Endodermal cell (in vitro differentiated cells): ENCODE measurements at regions not wholly inside any gene's neighbourhood (a gene's known extent, or its start where the extent isn't known, plus 50 kb on each side); places are given as distances from the start of the nearest gene placed in this dataset.

Experiments used
- DNase-seq: peaks from one replicate; pipeline ENCODE4 v3.0.0-alpha.2; 2017
- H3K27ac ChIP-seq: 2 replicates; pipeline ENCODE4 v1.5.1; 2013; ENCODE audit warnings: mild to moderate bottlenecking, low read depth, low read length, moderate library complexity
- H3K27me3 ChIP-seq: 2 replicates; pipeline ENCODE4 v1.6.1; 2013; ENCODE audit warnings: mild to moderate bottlenecking, low read length, moderate library complexity; ENCODE audit not compliant: insufficient read depth, control insufficient read depth, poor library complexity, severe bottlenecking
- H3K36me3 ChIP-seq: 2 replicates; pipeline ENCODE4 v1.7.0; 2013; ENCODE audit warnings: mild to moderate bottlenecking, low read length, moderate library complexity; ENCODE audit not compliant: control insufficient read depth, insufficient read depth
- H3K4me1 ChIP-seq: one replicate; pipeline ENCODE4 v1.7.0; 2013; ENCODE audit warnings: low read length; ENCODE audit not compliant: control insufficient read depth, insufficient read depth
- H3K4me3 ChIP-seq: 2 replicates; pipeline ENCODE4 v1.5.1; 2013; ENCODE audit warnings: mild to moderate bottlenecking, low read length, moderate library complexity
- H3K9ac ChIP-seq: 2 replicates; pipeline ENCODE4 v1.6.1; 2013; ENCODE audit warnings: mild to moderate bottlenecking, low read length, moderate library complexity; ENCODE audit not compliant: poor library complexity, severe bottlenecking; ENCODE audit errors: extremely low read depth
- H3K9me3 ChIP-seq: 2 replicates; pipeline ENCODE4 v1.6.1; 2013; ENCODE audit warnings: mild to moderate bottlenecking, low read length, moderate library complexity; ENCODE audit not compliant: control insufficient read depth
- H3K27ac Mint-ChIP-seq: 2 replicates; pipeline ENCODE4 v1.8.0; 2020; ENCODE audit warnings: mixed read lengths
- H3K27me3 Mint-ChIP-seq: 2 replicates; pipeline ENCODE4 v1.8.0; 2021; ENCODE audit warnings: mild to moderate bottlenecking, mixed read lengths; ENCODE audit not compliant: insufficient read depth
- H3K36me3 Mint-ChIP-seq: 2 replicates; pipeline ENCODE4 v1.8.0; 2020; ENCODE audit warnings: low read depth, mixed read lengths
- H3K4me1 Mint-ChIP-seq: 2 replicates; pipeline ENCODE4 v1.8.0; 2020; ENCODE audit warnings: mixed read lengths
- H3K4me3 Mint-ChIP-seq: 2 replicates; pipeline ENCODE4 v1.8.0; 2020; ENCODE audit warnings: mild to moderate bottlenecking, moderate library complexity, mixed read lengths
- H3K9me3 Mint-ChIP-seq: 2 replicates; pipeline ENCODE4 v1.8.0; 2020; ENCODE audit warnings: mild to moderate bottlenecking, mixed read lengths
- CTCF ChIP-seq: fragments of 200-600 bp; sonication (generic); conservative IDR thresholded peaks from 2 replicates; pipeline ENCODE4 v1.5.0; 2021; ENCODE audit warnings: antibody characterized with exemption, mild to moderate bottlenecking
- WGBS, 2 experiments: methylation state at CpG; one replicate each; pipeline versions ENCODE4 v1.1.5 to v1.1.7; 2013; ENCODE audit warnings: missing lambda C conversion rate in 2 of 2, mixed read lengths in 1 of 2; ENCODE audit not compliant: insufficient coverage in 1 of 2, insufficient read length in 1 of 2; 5-methylcytosine and 5-hydroxymethylcytosine counted together

- H3K27ac Mint-ChIP-seq, result no peak overlapping the region
- no peaks in the 10 kb centered on the region for H3K27me3 Mint-ChIP-seq
- Histone ChIP-seq H3K9me3 (no peaks in the 10 kb centered on the region), H3K4me1 (no peaks in the 10 kb centered on the region), H3K9ac (no peak overlapping the region), H3K36me3 (no peaks in the 10 kb centered on the region), H3K4me3 (no peak overlapping the region), H3K27me3 (no peaks in the 10 kb centered on the region), H3K27ac (no peak overlapping the region)
- TF ChIP-seq CTCF, result no peak
- no peaks in the 10 kb centered on the region for H3K36me3 Mint-ChIP-seq
- H3K9me3 Mint-ChIP-seq, result no peaks in the 10 kb centered on the region
- H3K4me3 Mint-ChIP-seq, result no peak overlapping the region
- WGBS, 2 experiments, result 93% methylated on average over 3 of the region's 3 CpGs; no CpG with 5 or more reads in 1 of the 2 experiments
- H3K4me1 Mint-ChIP-seq, result peaks cover 6% of the 10 kb centered on the region
- DNase-seq, result no peak
These were observed 692.2 kb downstream of the USP25 start for GRCh38 chr21:16421965-16422364.

GRCh38 chr21:16422702-16423101, 692.9 kb downstream of the USP25 start:
- no peak overlapping the region for H3K27ac ChIP-seq
- Mint-ChIP-seq H3K36me3 (no peaks in the 10 kb centered on the region), H3K27me3 (no peaks in the 10 kb centered on the region), H3K27ac (no peak overlapping the region), H3K4me3 (no peak overlapping the region), H3K9me3 (no peaks in the 10 kb centered on the region), H3K4me1 (peaks cover 6% of the 10 kb centered on the region)
- no peaks in the 10 kb centered on the region for H3K36me3 ChIP-seq
- H3K9ac ChIP-seq, result no peak overlapping the region
- 85 to 100% methylated on average over 1 to 2 of the region's 2 CpGs for WGBS, 2 experiments
- no peaks in the 10 kb centered on the region for H3K9me3 ChIP-seq
- no peaks in the 10 kb centered on the region for H3K27me3 ChIP-seq
- no peak for TF ChIP-seq CTCF
- no peak for DNase-seq
- no peak overlapping the region for H3K4me3 ChIP-seq
- H3K4me1 ChIP-seq, result no peaks in the 10 kb centered on the region

GRCh38 chr21:16423921-16424320, 694.1 kb downstream of the USP25 start:
- H3K36me3 ChIP-seq, result no peaks in the 10 kb centered on the region
- H3K27me3 ChIP-seq, result no peaks in the 10 kb centered on the region
- no peaks in the 10 kb centered on the region for H3K4me1 ChIP-seq
- no peak overlapping the region for H3K4me3 ChIP-seq
- no peak overlapping the region for H3K9ac ChIP-seq
- H3K9me3 ChIP-seq, result no peaks in the 10 kb centered on the region
- H3K27ac ChIP-seq, result no peak overlapping the region
- H3K9me3 Mint-ChIP-seq, result no peaks in the 10 kb centered on the region
- TF ChIP-seq CTCF, result no peak
- no peak overlapping the region for H3K27ac Mint-ChIP-seq
- no peaks in the 10 kb centered on the region for H3K27me3 Mint-ChIP-seq
- H3K36me3 Mint-ChIP-seq, result no peaks in the 10 kb centered on the region
- WGBS, 2 experiments, result 95% methylated on average over 3 of the region's 4 CpGs; no CpG with 5 or more reads in 1 of the 2 experiments
- DNase-seq, result no peak
- H3K4me1 Mint-ChIP-seq, result peaks cover 6% of the 10 kb centered on the region
- no peak overlapping the region for H3K4me3 Mint-ChIP-seq
